ENCODE measurements at regions not wholly inside any gene's neighbourhood (a gene's known extent, or its start where the extent isn't known, plus 50 kb on each side); places are given as distances from the start of the nearest gene placed in this dataset.
"Not testable (repeated sequence)": the region's sequence is repeated elsewhere in the genome, so short reads cannot be mapped to it uniquely, and the experiment has no call there.

GRCh38 chr6:15945593-15946159 lies 183.2 kb upstream of the MYLIP start:
- Histone ChIP-seq H3K9me3 (ENCODE audit: control insufficient read depth, low read length) (no peaks in the 10 kb centered on the region), H3K27ac (ENCODE audit: low read depth, low read length, severe bottlenecking) (no peak overlapping the region), H3K4me1 (ENCODE audit: control insufficient read depth, insufficient read depth, low read length, poor library complexity, severe bottlenecking) (peaks cover 17% of the 10 kb centered on the region), H3K36me3 (ENCODE audit: control insufficient read depth, insufficient read depth, low read length) (no peaks in the 10 kb centered on the region), H3K4me3 (ENCODE audit: extremely low read depth, insufficient read depth, low read length, poor library complexity, severe bottlenecking) (no peak overlapping the region)
- WGBS, 2 experiments (ENCODE audit: insufficient coverage in 2 of 2): 90 to 100% methylated on average over 2 of the region's 2 CpGs

DNA sequence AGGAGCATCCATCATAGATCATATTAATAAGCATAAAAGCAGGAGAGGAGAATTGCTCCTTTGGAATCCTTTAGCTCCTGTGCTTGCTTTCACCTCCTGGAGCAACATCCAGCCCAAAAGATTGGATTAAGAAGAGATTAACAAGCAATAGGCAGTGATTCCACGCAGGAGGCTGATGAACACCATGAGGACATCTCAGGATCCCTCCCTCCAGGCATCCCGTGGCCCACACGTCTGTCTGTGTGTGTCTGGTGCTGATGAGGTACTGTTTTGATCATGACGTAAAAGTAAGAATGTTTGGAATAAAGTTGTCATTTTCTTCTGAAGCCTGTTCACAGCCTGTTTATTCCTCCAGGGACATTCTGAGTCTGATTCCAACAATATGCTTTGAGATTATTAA lies 185.5 kb upstream of the MYLIP start:
- WGBS, 2 experiments (ENCODE audit: insufficient coverage in 2 of 2): 100% methylated on average over 1 of the region's 4 CpGs
- H3K27ac ChIP-seq (ENCODE audit: low read depth, low read length, severe bottlenecking): no peak overlapping the region
- peaks cover 9% of the 10 kb centered on the region for H3K4me1 ChIP-seq (ENCODE audit: control insufficient read depth, insufficient read depth, low read length, poor library complexity, severe bottlenecking)
- H3K36me3 ChIP-seq (ENCODE audit: control insufficient read depth, insufficient read depth, low read length): no peaks in the 10 kb centered on the region
- no peaks in the 10 kb centered on the region for H3K9me3 ChIP-seq (ENCODE audit: control insufficient read depth, low read length)
- H3K4me3 ChIP-seq (ENCODE audit: extremely low read depth, insufficient read depth, low read length, poor library complexity, severe bottlenecking): no peak overlapping the region

DNA sequence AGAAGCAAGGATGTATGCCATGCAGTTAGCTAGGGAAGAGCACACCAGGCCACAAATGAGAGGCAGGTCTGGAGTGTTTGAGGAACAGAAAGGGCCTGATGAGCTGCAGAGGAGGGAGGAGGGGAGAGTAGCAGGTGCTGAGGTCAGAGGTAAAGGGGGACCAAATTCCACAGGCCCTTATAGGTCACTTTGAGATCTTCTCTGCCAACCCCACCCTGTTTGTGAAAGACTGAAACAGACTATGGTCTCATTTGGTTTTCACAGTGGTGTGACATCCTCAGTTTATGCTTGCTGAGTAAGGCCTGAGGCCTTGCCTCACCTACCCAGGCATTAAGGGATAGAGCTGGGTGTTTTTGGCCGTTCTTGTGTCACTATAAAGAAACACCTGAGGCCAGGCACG lies 187.7 kb upstream of the MYLIP start:
- Histone ChIP-seq H3K27ac (ENCODE audit: low read depth, low read length, severe bottlenecking) (no peak overlapping the region), H3K4me1 (ENCODE audit: control insufficient read depth, insufficient read depth, low read length, poor library complexity, severe bottlenecking) (peaks cover 9% of the 10 kb centered on the region)
- 58 to 95% methylated on average over 2 of the region's 2 CpGs for WGBS, 2 experiments (ENCODE audit: insufficient coverage in 2 of 2)

DNA sequence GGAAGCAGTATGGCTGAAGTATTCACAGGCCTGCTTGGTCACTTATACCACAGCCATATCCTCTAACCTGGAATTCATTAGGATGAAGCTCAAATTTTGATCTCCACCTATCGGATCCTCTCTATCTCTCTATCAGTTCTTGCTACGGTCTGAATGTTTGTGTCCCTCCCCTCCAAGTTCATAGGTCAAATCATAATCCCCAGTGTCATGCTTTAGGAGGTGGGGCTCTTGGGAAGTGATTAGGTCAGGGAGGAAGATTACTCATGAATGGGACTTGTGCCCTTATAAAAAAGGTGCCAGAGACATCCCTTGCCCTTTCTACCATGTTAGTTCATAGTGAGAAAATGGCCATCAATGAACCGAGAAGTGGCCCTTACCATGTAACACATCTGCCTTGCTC lies 190.8 kb upstream of the MYLIP start:
- Histone ChIP-seq H3K9me3 (ENCODE audit: control insufficient read depth, low read length) (peaks cover 5% of the 10 kb centered on the region), H3K27ac (ENCODE audit: low read depth, low read length, severe bottlenecking) (no peak overlapping the region), H3K4me1 (ENCODE audit: control insufficient read depth, insufficient read depth, low read length, poor library complexity, severe bottlenecking) (no peaks in the 10 kb centered on the region), H3K4me3 (ENCODE audit: extremely low read depth, insufficient read depth, low read length, poor library complexity, severe bottlenecking) (no peak overlapping the region), H3K36me3 (ENCODE audit: control insufficient read depth, insufficient read depth, low read length) (no peaks in the 10 kb centered on the region)
- 100% methylated on average over 1 of the region's 3 CpGs; no CpG with 5 or more reads in 1 of the 2 experiments for WGBS, 2 experiments (ENCODE audit: insufficient coverage in 2 of 2)

More for the DNA sequence above, 187.7 kb upstream of the MYLIP start:
- Histone ChIP-seq H3K4me3 (ENCODE audit: extremely low read depth, insufficient read depth, low read length, poor library complexity, severe bottlenecking) (no peak overlapping the region), H3K9me3 (ENCODE audit: control insufficient read depth, low read length) (peaks cover 5% of the 10 kb centered on the region), H3K36me3 (ENCODE audit: control insufficient read depth, insufficient read depth, low read length) (no peaks in the 10 kb centered on the region)

DNA sequence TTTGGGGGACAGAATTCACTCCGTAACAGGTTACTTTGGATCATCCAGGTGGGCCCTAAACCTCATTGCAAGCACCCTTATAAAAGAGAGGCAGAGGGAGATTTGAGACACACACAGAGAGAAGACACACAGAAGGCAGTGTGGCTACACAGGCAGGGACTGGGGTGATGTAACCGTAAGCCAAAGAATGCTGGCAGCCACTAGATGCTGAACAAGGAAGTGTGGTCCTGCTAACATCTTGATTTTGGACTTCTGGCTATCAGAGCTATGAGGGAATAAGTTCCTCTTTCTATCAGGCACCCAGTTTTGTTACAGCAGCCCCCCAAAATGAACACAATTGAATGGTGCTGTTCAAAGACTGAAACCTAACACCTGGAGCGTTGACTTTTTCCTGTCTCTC lies 191.3 kb upstream of the MYLIP start:
- Histone ChIP-seq H3K27ac (ENCODE audit: low read depth, low read length, severe bottlenecking) (no peak overlapping the region), H3K4me3 (ENCODE audit: extremely low read depth, insufficient read depth, low read length, poor library complexity, severe bottlenecking) (no peak overlapping the region), H3K36me3 (ENCODE audit: control insufficient read depth, insufficient read depth, low read length) (no peaks in the 10 kb centered on the region), H3K4me1 (ENCODE audit: control insufficient read depth, insufficient read depth, low read length, poor library complexity, severe bottlenecking) (no peaks in the 10 kb centered on the region), H3K9me3 (ENCODE audit: control insufficient read depth, low read length) (peaks cover 5% of the 10 kb centered on the region)
- 98 to 100% methylated on average over 2 to 3 of the region's 3 CpGs for WGBS, 2 experiments (ENCODE audit: insufficient coverage in 2 of 2)

GRCh38 chr6:15936503-15936902 lies 192.4 kb upstream of the MYLIP start:
- no peak overlapping the region for H3K27ac ChIP-seq (ENCODE audit: low read depth, low read length, severe bottlenecking)
- no peak overlapping the region for H3K4me3 ChIP-seq (ENCODE audit: extremely low read depth, insufficient read depth, low read length, poor library complexity, severe bottlenecking)
- no peaks in the 10 kb centered on the region for H3K4me1 ChIP-seq (ENCODE audit: control insufficient read depth, insufficient read depth, low read length, poor library complexity, severe bottlenecking)
- no CpG with 5 or more reads among the region's 1 CpG for whole genome bisulfite sequencing, 2 experiments (ENCODE audit: insufficient coverage in 2 of 2)
- no peaks in the 10 kb centered on the region for H3K36me3 ChIP-seq (ENCODE audit: control insufficient read depth, insufficient read depth, low read length)
- H3K9me3 ChIP-seq (ENCODE audit: control insufficient read depth, low read length): peaks cover 5% of the 10 kb centered on the region

GRCh38 chr6:15935661-15936060 lies 193.2 kb upstream of the MYLIP start:
- Histone ChIP-seq H3K4me1 (ENCODE audit: control insufficient read depth, insufficient read depth, low read length, poor library complexity, severe bottlenecking) (no peaks in the 10 kb centered on the region), H3K27ac (ENCODE audit: low read depth, low read length, severe bottlenecking) (no peak overlapping the region), H3K4me3 (ENCODE audit: extremely low read depth, insufficient read depth, low read length, poor library complexity, severe bottlenecking) (no peak overlapping the region), H3K9me3 (ENCODE audit: control insufficient read depth, low read length) (peaks cover 10% of the 10 kb centered on the region), H3K36me3 (ENCODE audit: control insufficient read depth, insufficient read depth, low read length) (no peaks in the 10 kb centered on the region)
- 83% methylated on average over 1 of the region's 1 CpG; no CpG with 5 or more reads in 1 of the 2 experiments for WGBS, 2 experiments (ENCODE audit: insufficient coverage in 2 of 2)

DNA sequence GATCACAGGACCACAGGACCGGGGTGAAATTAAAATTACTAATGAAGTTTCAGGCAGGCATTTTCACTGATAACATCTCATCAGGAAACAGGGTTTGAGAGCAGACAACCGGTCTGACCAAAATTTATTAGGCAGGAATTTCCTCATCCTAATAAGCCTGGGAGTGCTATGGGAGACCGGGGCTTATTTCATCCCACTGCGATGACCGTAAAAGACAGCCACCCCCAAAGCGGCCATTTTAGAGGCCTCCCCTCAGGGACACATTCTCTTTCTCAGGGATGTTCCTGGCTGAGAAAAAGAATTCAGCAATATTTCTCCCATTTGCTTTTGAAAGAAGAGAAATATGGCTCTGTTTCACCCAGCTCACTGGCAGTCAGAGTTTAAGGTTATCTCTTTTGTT lies 197.2 kb upstream of the MYLIP start:
- peaks cover 27% of the 10 kb centered on the region for H3K9me3 ChIP-seq (ENCODE audit: control insufficient read depth, low read length)
- WGBS, 2 experiments (ENCODE audit: insufficient coverage in 2 of 2): 91% methylated on average over 6 of the region's 6 CpGs; no CpG with 5 or more reads in 1 of the 2 experiments
- not testable (repeated sequence) for H3K36me3 ChIP-seq (ENCODE audit: control insufficient read depth, insufficient read depth, low read length); H3K4me3 ChIP-seq (ENCODE audit: extremely low read depth, insufficient read depth, low read length, poor library complexity, severe bottlenecking); H3K4me1 ChIP-seq (ENCODE audit: control insufficient read depth, insufficient read depth, low read length, poor library complexity, severe bottlenecking); H3K27ac ChIP-seq (ENCODE audit: low read depth, low read length, severe bottlenecking)

DNA sequence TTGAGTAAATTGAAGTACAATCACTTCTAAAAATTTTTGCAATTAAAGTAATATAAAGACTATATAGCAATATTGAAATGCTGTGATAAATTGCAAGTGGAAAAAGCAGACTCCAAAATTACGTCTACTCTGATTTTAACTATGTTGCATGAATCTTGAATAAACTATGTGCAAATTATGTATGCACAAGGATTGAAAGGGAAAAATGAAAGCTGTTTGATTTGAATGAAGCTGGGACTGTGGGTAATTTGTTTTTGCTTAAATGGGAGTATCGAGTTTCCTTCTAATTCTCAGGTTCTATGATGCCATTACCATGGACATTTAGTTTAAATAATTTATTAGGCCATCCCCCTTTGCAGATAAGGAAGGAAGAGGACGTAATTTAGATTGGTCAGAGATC lies 198.7 kb upstream of the MYLIP start:
- Histone ChIP-seq H3K9me3 (ENCODE audit: control insufficient read depth, low read length) (peaks cover 29% of the 10 kb centered on the region), H3K4me3 (ENCODE audit: extremely low read depth, insufficient read depth, low read length, poor library complexity, severe bottlenecking) (no peak overlapping the region), H3K36me3 (ENCODE audit: control insufficient read depth, insufficient read depth, low read length) (no peaks in the 10 kb centered on the region), H3K27ac (ENCODE audit: low read depth, low read length, severe bottlenecking) (no peak overlapping the region), H3K4me1 (ENCODE audit: control insufficient read depth, insufficient read depth, low read length, poor library complexity, severe bottlenecking) (no peaks in the 10 kb centered on the region)
- WGBS, 2 experiments (ENCODE audit: insufficient coverage in 2 of 2): 100% methylated on average over 1 of the region's 3 CpGs

- Histone ChIP-seq H3K27ac (ENCODE audit: low read depth, low read length, severe bottlenecking) (no peak overlapping the region), H3K9me3 (ENCODE audit: control insufficient read depth, low read length) (peaks cover 29% of the 10 kb centered on the region), H3K4me3 (ENCODE audit: extremely low read depth, insufficient read depth, low read length, poor library complexity, severe bottlenecking) (no peak overlapping the region), H3K4me1 (ENCODE audit: control insufficient read depth, insufficient read depth, low read length, poor library complexity, severe bottlenecking) (no peaks in the 10 kb centered on the region), H3K36me3 (ENCODE audit: control insufficient read depth, insufficient read depth, low read length) (no peaks in the 10 kb centered on the region)
- WGBS, 2 experiments (ENCODE audit: insufficient coverage in 2 of 2): 89 to 100% methylated on average over 1 of the region's 1 CpG
Observed at GRCh38 chr6:15929685-15930084, 199.2 kb upstream of the MYLIP start.

GRCh38 chr6:15927531-15928225 lies 201.2 kb upstream of the MYLIP start:
- 80 to 100% methylated on average over 1 of the region's 2 CpGs for WGBS, 2 experiments (ENCODE audit: insufficient coverage in 2 of 2)

More at GRCh38 chr6:15927531-15928225, 201.2 kb upstream of the MYLIP start:
- Histone ChIP-seq H3K36me3 (ENCODE audit: control insufficient read depth, insufficient read depth, low read length) (no peaks in the 10 kb centered on the region), H3K9me3 (ENCODE audit: control insufficient read depth, low read length) (peaks cover 29% of the 10 kb centered on the region), H3K27ac (ENCODE audit: low read depth, low read length, severe bottlenecking) (no peak overlapping the region), H3K4me3 (ENCODE audit: extremely low read depth, insufficient read depth, low read length, poor library complexity, severe bottlenecking) (no peak overlapping the region), H3K4me1 (ENCODE audit: control insufficient read depth, insufficient read depth, low read length, poor library complexity, severe bottlenecking) (peaks cover 9% of the 10 kb centered on the region)

Data from mesodermal cell (in vitro differentiated cells).